ENCODE measurements at regions not wholly inside any gene's neighbourhood (a gene's known extent, or its start where the extent isn't known, plus 50 kb on each side); places are given as distances from the start of the nearest gene placed in this dataset.

DNA sequence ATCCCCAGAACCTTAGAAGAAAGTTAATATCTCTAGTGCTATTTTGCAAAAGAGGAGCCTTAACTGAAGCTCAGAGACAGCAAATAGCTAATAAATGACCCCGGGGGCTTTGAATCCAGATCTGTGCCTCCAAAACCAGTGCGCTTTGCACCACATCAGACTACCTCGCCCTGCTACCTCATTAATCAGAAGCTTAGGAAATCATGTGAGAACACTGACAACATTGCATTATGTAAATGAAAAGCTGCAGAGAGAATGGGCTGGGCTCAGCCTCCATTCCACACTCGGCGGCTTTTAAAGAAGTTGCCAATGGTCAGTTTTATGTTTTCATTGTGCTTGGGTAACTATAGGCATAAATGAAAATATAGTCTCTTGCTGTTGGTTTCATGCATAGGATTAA is 54.0 kb upstream of the STMND1 start:
- DNase-seq (ENCODE audit: low read depth in 3 of 3) = no peak

DNA sequence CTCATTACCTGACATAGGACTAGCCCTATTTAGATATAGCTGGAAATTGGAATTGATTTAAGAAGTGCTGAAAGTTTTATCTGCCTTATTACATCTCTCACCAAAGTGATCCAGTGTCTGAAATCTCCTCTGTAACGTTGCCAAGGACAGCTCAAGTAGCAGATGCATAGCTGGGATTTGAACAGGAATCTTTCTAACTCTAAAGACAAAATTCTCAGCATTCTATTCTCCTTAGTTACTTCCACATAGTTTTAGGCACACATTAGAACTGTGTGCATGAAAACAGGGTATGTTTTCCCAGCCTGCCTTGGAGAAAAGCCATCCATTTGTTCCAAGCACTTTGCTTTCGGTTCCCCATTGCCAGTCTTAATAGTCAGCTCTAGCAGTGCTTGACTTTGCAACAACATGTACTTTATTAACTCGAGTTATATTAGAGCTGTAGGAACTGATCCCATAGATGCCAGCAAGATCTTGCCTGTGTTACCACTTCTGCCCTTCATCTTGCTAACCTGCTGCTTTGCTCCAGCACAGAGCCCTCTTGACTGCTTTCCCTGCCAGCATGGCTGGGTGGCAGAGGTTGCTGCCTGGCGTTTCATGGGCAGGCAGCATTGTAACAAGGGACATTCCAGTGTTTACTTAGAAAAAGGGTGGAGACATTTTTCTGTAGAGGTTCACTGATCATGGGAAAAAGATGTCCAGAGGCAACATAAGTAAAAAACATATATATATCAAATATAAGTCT is 56.1 kb upstream of the STMND1 start:
- DNase-seq (ENCODE audit: low read depth in 3 of 3) = no peak

DNA sequence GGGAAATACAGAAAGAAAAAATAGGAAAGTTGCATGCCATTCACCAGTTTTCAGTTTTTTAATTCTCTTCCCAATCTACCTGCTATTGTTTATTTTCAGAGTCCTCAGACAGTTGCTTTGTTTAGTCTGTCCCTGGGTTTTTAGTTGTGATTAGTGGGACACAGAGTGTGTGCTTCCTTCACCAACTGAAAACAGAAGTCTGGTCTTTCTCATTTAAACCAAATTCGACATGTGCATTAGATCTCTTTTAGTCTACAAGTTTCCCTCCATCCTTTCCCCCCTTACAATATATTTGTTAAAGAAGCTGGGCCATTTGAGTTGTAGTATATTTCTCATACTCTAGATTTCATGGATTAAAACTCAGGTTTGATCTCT is 58.7 kb upstream of the STMND1 start:
- DNase-seq (ENCODE audit: low read depth in 3 of 3) = no peak

DNA sequence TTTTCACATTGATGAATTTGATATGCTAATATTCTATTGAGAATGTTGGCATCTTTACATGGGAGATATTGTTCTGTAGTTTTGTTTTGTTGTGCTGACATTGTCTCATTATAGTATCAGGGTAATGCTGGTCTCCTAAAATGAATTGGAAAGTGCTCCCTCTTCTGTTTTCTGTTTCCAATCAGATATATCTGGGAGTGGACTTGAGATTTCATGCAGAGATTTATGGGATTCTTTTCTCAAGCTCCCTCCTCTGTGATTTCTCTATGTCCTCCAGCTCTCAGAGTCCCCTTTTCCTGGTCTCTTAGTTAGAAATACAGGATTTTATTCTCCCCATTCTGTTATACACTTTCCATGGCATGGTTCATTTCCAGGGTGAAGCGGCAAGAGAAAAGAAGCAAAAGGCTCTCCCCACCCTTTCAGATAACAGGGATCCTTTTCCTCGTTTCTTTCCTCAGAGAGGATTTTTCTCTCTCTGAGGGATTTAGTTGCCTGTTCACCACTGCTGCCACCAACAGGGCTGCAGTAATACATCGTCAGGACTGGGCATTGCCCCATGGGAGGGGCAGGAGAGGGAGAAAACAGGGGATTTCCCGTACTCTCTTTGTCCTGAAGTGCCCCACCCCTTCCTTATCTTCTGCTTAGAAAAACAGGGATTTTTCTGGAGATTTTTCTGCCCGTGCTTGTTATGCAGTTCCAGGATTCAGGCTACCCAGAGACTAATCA is 59.3 kb upstream of the STMND1 start:
- no peak for DNase-seq (ENCODE audit: low read depth in 3 of 3)

DNA sequence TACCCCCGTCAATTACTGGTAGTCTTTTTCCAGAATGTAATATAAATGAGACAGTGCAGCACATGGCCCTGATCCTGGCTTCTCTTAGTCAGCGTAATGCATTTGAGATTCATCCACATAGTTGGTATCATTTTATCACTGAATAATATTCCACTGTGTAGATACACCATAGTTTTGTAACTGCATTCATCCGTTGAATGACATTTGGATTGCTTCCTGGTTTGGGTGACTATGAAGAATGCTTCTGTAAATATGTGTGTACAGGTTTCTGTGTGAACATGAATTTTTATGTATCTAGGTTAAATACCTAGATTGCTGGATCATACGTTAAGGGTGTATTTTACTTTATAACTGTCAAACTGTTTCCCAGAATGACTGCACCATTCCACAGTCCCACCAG is 62.6 kb upstream of the STMND1 start:
- DNase-seq (ENCODE audit: low read depth in 3 of 3) = no peak

DNA sequence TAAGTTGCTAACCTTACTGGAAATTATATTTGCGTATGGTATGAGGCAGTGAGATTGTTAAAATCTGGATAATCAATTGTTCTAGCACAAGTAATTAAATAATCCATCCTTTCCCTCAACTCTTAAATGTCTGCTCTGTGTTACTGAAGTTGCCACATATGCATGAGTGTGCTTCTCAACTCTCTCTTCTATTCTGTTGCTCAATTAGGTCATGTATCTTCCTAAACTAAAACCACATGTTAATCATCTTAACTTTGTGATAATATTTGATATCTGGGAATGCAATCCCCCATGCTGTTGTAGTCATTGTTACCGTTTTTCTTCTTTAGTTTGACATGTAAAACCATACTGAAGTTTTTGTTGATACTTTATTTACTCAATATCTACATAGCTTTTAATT is 63.5 kb upstream of the STMND1 start:
- DNase-seq (ENCODE audit: low read depth in 3 of 3) = no peak

DNA sequence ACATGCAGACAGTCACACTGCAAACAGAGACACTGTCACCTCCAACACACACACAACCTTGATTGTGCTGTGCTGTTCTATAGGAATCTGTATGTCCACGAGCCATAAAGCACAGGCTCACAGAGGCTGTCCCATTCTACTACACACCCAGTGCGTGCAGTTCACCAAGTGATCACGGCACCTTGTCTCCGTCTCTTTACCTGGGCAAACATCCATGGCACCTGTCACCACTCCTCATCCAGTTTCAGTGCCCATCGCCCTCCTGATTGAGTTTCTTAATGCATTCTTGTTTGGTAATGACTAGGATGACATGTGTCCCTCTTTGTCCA is 65.8 kb upstream of the STMND1 start:
- no peak for DNase-seq (ENCODE audit: low read depth in 3 of 3)

DNA sequence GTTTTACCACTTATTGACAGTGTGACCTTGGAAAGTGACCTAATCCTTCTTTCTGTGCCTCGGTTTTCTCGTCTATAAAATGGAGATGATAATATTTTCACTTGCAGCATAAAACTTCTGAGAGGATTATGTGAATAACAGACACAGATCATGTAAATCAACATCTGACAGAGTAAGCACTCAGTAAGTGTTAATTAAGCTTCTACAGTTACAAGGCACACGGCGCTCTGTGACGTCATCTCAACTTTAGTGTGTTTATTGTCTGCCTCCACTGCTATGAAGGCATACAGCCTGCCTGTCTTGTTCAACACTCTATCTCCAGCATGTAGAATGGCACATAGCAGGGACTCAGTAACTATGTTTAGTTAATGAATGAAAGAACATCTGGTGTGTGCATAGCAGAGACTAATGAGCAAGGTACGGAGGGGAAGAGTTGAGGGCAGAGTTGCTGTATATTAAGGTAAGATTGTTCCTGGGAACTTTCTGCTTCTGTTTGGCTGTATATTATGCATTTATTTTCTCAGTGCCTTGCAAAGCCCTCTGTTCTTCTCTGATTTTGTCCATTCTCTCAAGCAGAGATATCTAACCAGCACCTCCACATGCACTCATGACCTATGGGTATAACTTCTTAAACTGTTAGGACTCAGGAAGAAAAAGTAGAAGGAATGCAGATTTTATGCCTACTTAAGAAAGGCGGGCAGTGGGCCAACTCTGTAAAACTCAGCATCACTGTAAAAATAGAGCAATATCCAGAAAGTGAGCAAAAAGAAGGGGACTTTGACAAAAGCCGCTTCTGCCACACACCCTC is 66.4 kb upstream of the STMND1 start:
- no peak for DNase-seq (ENCODE audit: low read depth in 3 of 3)

DNA sequence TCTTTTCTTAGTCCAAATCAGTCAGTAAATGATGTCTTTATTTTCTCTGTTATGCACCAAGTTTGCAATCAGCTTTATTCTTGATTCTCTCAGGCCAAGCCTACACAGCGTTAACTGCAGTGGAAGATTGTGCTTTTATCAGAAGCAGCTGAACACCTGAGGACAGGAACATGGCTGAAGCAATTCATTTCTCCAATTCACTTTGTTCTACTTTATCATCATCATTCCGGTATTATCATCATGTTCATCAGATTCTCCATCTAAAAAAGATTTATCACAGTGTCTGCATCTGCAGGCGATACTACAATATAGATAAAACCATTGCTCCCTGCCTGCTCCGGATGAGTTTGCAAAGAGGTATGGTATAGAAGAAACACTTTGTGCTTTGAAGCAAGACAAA is 68.1 kb upstream of the STMND1 start:
- no peak for DNase-seq (ENCODE audit: low read depth in 3 of 3)

DNA sequence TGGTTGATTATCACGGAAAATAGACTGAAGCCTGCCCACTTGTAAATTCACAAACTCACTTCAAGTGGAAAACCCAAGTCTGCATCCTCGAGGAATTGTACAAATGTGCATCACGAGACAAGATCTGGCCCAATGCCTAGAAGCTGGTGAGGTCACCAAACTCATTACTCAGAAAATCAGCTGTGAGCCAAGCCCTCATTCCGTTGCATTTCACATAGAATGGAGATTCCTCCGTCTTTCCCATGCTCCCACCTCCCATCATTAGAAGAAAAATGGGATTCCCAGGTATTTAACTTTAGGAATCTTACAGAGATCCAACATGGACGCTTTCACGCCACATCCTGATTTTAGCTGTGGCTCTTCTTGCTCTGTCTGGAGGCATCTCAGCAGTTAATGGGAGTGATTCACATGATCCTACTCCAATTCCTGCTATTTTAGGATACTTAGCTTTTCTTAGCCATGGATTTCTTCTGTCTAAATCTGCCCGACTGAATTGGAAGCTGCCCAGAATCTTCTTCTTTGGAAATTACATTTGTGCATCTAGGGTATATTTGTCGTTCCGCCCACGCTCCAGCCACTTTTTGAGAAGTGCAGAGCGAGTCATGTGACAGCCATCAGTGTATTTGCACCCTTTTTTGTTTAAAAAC is 68.7 kb upstream of the STMND1 start:
- DNase-seq (ENCODE audit: low read depth in 3 of 3) = no peak

DNA sequence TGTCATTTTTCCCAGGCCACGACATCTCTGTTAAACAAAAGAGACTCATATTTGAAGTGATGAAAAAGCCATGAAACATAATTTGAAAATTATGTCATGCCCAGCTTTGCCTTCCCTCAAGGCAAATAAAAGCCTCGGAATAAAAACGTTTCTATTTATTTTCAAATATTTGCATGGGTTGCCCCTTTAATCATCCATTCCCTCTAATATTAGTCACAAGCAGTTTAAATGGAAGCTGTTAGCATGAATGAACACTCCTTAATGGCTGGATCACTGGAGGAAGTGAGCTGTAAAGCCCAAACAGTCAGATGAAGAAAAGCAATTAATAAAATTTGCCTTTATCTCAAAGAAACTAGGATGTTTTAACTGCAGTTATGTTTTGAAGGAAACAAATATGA is 69.3 kb upstream of the STMND1 start:
- no peak for DNase-seq (ENCODE audit: low read depth in 3 of 3)

DNA sequence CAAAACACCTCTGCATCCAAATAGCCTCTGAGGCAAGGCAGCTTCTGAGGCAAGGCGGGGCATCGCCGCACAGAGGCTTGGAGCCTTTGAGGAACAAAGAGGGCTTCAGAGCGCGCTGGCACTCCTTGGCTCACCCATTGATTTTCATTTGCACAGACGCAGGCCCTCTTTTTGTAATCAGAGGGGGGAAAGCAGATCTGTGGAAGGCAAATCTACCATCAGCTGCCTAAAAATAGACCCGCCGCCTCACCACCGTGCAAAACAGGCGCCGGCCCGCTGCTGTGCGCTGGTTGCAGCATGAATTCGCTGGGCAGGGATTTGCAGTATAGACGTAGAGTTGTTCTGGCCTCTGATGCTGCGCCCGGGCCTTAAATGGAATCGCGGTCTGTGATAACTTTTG is 69.9 kb upstream of the STMND1 start:
- DNase-seq (ENCODE audit: low read depth in 3 of 3) = no peak

DNA sequence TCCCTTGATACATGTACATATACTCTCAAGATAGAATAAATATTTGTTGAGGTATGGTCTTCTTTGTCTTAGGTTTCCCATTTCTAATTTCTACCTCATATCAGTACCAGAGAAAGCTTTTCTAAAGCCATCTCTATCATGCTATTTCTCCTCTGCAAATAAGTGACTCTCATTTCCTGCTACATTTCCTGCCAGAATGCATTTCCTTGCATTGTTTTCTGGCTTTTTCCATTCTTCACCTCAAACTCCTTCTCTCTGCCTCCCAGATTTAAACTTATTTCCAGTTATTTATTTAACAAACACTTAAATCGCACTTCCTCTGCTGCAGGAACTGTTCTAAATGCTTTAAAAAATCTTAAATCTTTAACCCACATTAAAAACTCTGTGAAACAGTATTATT is 74.4 kb upstream of the STMND1 start:
- no peak for DNase-seq (ENCODE audit: low read depth in 3 of 3)

DNA sequence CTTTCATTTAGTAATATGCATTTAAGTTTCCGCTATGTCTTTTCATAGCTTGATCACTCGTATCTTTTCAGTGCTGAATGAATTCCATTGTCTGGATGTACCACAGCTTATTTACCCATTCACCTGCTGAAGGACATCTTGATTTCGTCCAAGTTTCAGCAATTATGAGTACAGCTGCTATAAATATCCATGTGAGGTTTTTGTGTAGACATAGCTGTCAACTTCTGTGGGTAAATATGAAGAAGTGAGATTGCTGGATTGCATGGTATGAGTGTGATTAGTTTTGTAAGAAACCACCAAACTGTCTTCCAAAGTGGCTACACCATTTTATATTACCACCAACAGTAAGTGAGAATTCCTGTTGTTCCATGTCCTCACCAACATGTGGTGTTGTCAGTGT is 79.2 kb upstream of the STMND1 start:
- DNase-seq (ENCODE audit: low read depth in 3 of 3) = no peak

DNA sequence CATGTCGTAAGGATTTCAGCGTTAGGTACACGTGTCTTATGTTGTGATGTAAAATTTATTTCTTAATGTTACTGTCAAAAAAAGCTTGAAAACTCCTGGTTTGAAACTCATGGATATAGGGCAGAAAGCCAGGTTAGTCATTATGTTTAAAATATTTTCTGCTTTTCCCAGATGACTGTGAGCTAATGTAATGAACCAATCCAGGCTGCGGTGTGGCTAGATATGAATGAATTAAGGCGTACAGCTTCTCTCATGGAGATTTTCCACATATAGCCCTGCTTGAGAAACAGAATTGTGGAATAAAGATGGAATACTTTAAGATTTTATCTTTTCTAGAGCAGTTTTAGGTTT is 80.3 kb upstream of the STMND1 start:
- DNase-seq (ENCODE audit: low read depth in 3 of 3) = no peak

DNA sequence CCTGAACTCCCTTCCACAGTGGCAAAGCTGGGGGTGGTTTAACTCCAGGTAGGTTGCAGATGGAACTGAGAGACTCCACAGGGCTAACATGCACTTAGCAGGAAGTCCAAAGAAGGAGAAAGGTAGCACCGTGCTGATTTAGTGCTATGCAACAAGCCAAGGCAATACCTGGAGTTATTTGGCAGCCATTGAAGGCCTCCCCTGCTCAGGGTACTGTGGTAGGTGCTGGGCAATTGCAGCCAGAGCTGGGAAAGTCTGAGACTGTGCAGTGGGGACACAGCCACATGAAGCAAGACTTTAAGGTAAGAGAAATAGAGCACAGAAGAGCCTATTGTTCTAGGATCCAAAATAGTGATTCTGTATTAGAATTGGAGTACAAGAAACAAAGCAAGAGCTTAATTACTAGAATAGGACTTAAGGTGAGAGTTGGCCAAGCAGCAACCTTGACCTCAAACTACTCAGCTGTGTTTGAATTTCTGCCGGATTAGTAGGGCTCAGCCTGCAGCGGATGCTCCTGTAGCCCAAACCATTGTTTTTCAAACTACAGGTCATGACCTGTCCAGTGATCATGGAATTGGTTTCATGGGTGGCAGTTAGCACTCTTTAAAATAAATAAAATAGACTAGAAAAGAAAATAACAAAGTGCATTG is 80.8 kb upstream of the STMND1 start:
- no peak for DNase-seq (ENCODE audit: low read depth in 3 of 3)

DNA sequence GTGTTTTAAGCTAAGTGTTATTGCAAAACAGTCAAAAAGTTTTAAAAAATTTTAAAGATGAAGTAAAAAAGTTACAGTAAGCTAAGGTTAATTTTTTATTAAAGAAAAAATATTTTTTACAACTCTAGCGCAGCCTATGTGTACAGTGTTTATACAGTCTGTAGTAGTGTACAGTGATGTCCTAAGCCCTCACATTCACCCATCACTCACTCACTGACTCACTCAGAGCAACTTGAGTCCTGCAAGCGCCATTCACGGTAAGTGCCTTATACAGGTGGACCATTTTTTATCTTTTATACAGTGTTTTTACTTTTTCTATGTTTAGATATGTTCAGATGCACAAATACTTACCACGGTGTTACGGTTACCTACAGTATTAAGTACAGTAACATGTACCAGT is 83.4 kb upstream of the STMND1 start:
- no peak for DNase-seq (ENCODE audit: low read depth in 3 of 3)

DNA sequence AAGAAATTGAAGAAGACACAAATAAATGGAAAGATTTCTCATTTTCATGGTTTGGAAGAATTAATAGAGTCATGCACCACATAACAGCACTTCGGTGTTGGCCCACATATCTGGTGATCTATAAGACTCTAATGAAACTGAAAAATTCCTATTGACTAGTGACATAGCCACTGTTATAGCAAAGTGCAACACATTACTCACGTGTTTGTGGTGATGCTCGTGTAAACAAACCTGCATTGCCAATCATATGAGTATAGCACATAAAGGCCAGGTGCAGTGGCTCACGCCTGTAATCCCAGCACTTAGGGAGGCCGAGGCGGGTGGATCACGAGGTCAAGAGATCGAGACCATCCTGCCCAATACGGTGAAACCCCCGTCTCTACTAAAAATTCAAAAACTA is 84.4 kb upstream of the STMND1 start:
- no peak for DNase-seq (ENCODE audit: low read depth in 3 of 3)

DNA sequence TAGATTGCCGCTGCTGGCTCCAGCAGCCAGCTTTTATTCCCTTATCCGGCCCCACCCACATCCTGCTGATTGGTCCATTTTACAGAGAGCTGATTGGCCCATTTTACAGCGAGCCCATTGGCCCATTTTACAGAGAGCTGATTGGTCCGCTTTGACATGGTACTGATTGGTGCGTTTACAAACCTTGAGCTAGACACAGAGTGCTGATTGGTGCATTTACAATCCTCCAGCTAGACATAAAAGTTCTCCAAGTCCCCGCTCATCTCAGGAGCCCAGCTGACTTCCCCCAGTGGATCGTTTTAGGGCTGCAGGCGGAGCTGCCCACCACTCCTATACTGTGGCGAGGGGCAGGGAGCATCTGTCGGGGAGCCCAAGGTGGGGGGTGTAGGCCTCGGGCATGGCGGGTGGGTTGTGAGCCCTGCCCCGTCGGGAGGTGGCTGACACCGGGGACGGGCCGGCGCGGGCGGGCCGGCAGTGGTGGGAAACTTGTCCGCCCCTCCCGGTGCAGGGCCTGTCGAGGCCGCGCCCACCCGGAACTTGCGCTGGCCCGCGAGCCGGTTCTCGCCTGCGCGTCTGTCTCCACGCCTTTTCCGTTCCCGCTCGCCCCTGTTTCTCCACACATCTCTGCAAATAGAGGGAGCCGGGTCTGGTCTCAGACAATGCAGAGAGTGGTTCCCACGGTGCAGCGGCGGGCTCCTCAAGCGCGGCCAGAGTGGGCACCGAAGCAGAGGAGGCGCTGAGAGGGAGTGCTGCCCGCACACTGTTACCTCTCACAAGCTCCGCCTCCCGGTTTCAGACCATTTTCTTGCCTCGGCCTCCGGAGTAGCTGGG is 86.1 kb upstream of the STMND1 start:
- DNase-seq (ENCODE audit: low read depth in 3 of 3) = no peak

DNA sequence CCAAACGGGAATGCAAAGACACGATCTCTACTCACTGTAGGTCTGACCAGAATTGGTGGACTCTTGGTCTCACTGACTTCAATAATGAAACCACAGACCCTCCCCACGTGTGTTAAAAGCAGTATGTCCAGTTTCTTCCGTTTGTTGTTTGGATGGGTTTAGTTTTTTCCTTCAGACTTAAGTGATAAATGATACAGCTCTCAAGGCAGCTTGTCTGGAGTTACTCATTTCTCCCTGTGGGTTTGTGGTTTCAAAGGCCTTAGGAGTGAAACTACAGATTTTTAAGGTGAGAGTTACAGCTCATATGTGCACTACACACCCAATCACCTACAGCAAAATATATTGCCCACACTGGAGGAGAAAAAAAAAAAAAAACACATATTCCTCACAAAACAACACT is 86.7 kb upstream of the STMND1 start:
- no peak for DNase-seq (ENCODE audit: low read depth in 3 of 3)

DNA sequence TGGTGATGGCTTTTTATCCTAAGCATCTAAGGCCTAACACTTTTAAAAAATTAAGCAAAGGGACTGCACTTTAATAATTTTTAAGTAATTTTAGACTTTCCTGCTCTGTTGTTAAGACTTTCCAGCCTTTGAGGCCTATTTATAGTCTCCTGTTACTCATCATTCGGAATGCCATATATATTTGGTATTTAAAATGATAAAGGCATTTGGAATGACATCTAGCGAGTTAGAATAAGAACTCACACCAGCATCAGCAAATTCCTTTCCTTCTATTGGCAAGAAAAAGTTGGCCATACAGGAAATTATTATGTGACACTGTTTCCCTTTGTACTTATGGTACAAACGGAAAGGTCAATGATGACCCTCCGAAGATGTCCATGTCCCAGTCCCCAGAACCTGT is 88.1 kb upstream of the STMND1 start:
- DNase-seq (ENCODE audit: low read depth in 3 of 3) = no peak

All from stimulated activated CD4-positive, alpha-beta T cell treated with anti-CD3 and anti-CD28 coated beads, TNF-alpha, amount 100 ng/mL, for 24 hours (primary cell).